Adrenal gland (tissue), 9 donors: ENCODE measurements at regions not wholly inside any gene's neighbourhood (a gene's known extent, or its start where the extent isn't known, plus 50 kb on each side); places are given as distances from the start of the nearest gene placed in this dataset.

ENCODE experiments used
- DNase-seq, 7 donors: peaks; one replicate each; pipeline ENCODE4 v3.0.0-alpha.2; 2019 to 2020
- H3K27ac ChIP-seq, 5 donors: fragments of 200-600 bp; sonication (generic) in 4 of 5; 1 replicate in 3 of 5; 2 replicates in 2 of 5; pipeline versions ENCODE4 v1.5.1 to v1.8.0; 2016 to 2020; ENCODE audit warnings: mild to moderate bottlenecking in 1 of 5
- H3K27me3 ChIP-seq: fragments of 200-600 bp; 2 replicates; pipeline ENCODE4 v1.8.0; 2021
- H3K36me3 ChIP-seq, 2 donors: fragments of 200-600 bp; replicated peaks in 1 of 2; 1 replicate in 1 of 2; 2 replicates in 1 of 2; pipeline versions ENCODE4 v1.5.1 to v1.8.0; 2018 to 2022
- H3K4me1 ChIP-seq, 2 donors: fragments of 200-600 bp; replicated peaks in 1 of 2; 1 replicate in 1 of 2; 2 replicates in 1 of 2; pipeline versions ENCODE4 v1.5.1 to v1.8.0; 2018 to 2021
- H3K4me3 ChIP-seq, 4 donors: fragments of 200-600 bp; sonication (generic) in 3 of 4; one replicate each; pipeline ENCODE4 v1.5.1; 2016 to 2018
- H3K9me3 ChIP-seq, 3 donors: fragments of 200-600 bp; sonication (generic) in 1 of 3; replicated peaks in 1 of 3; 1 replicate in 2 of 3; 2 replicates in 1 of 3; pipeline versions ENCODE4 v1.5.1 to v1.8.0; 2016 to 2021
- CTCF ChIP-seq, 6 experiments: fragments of 450-650 bp in 4 of 6; fragments of 200-600 bp in 2 of 6; sonication (generic) in 1 of 6; IDR thresholded peaks; 1 replicate in 5 of 6; 2 replicates in 1 of 6; pipeline versions ENCODE4 v1.5.1 to v1.8.0; 2016 to 2021; ENCODE audit warnings: antibody characterized with exemption in 6 of 6, mild to moderate bottlenecking in 2 of 6, moderate library complexity in 1 of 6
- POLR2A ChIP-seq, 2 donors: fragments of 450-650 bp; IDR thresholded peaks; one replicate each; pipeline ENCODE4 v1.6.1; 2017; ENCODE audit warnings: antibody characterized with exemption in 2 of 2, mild to moderate bottlenecking in 2 of 2, moderate library complexity in 1 of 2
- WGBS, 4 donors: extraction: QIAGEN DNeasy Blood & Tissue Kit in 2 of 4; methylation state at CpG; one replicate each; pipeline versions ENCODE4 v1.1.5 to v1.1.7; 2013 to 2017; 5-methylcytosine and 5-hydroxymethylcytosine counted together
- intact Hi-C, 2 donors: fragments of 100-400 bp; cut with DNase I; formaldehyde crosslinking; loops; one replicate each; pipeline versions ENCODE4 v1.14.1 to v1.15.0; 2022 to 2023
- donor health status: healthy with polysubstance abuse.
- donor health status: Bipolar disorder and iron deficiency.
- donor health status: DM: yes; HTN: yes; CAD: no.
- donor health status: DM: no; HTN: no; CAD: no.
- donor health status: DM: no; HTN: no; CAD: no.

- no peak for DNase-seq
- no peaks in the 10 kb centered on the region for H3K4me1 ChIP-seq
- TF ChIP-seq POLR2A (IDR thresholded peaks at IDR 0.05) (no peak), CTCF (IDR thresholded peaks at IDR 0.05) (no peak)
- no peaks in the 10 kb centered on the region for H3K27me3 ChIP-seq
- intact Hi-C loops, result no loop called here
- no peaks in the 10 kb centered on the region for H3K9me3 ChIP-seq
- no peak overlapping the region for H3K27ac ChIP-seq
- no peaks in the 10 kb centered on the region for H3K36me3 ChIP-seq
- no peak overlapping the region for H3K4me3 ChIP-seq
- 81 to 91% (median 87%) methylated on average over 18 of the region's 18 CpGs for WGBS, 4 donors
Observed at GRCh38 chr12:124194893-124195566, 99.9 kb upstream of the RFLNA start.

GRCh38 chr12:124195567-124195942 lies 99.3 kb upstream of the RFLNA start:
- Histone ChIP-seq H3K4me1 (no peaks in the 10 kb centered on the region), H3K27me3 (no peaks in the 10 kb centered on the region), H3K36me3 (no peaks in the 10 kb centered on the region), H3K4me3 (no peak overlapping the region), H3K9me3 (no peaks in the 10 kb centered on the region), H3K27ac (no peak overlapping the region)
- intact Hi-C loops, result no loop called here
- no peak for DNase-seq
- 70 to 82% (median 75%) methylated on average over 6 of the region's 6 CpGs for WGBS, 4 donors
- TF ChIP-seq POLR2A (IDR thresholded peaks at IDR 0.05), result no peak
- no peak for TF ChIP-seq CTCF (IDR thresholded peaks at IDR 0.05)

DNA sequence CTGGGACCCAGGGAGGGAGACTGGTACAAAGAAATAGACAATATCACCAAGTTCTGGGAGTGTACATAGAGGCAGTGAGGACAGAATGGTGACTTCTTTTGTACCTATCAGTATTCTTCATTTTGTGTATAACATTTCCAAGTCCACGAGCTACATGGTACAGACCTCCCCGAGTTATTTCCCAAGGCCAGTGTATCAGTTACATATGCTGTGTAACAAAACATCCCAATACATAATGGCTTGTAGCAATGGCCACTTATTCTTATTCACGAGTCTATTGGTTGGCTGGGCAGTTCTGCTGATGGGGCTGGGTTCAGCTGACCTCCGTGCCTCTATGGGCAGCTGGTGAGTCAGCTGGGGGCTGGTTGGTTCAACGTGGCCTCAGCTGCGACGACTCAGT lies 98.7 kb upstream of the RFLNA start:
- Histone ChIP-seq H3K27ac (no peak overlapping the region), H3K4me1 (no peaks in the 10 kb centered on the region), H3K4me3 (no peak overlapping the region), H3K27me3 (no peaks in the 10 kb centered on the region), H3K9me3 (no peaks in the 10 kb centered on the region), H3K36me3 (no peaks in the 10 kb centered on the region)
- intact Hi-C loops, result no loop called here
- no peak for DNase-seq
- TF ChIP-seq CTCF (IDR thresholded peaks at IDR 0.05) (no peak), POLR2A (IDR thresholded peaks at IDR 0.05) (no peak)
- WGBS, 4 donors, result 85 to 92% (median 90%) methylated on average over 3 to 7 of the region's 7 CpGs

DNA sequence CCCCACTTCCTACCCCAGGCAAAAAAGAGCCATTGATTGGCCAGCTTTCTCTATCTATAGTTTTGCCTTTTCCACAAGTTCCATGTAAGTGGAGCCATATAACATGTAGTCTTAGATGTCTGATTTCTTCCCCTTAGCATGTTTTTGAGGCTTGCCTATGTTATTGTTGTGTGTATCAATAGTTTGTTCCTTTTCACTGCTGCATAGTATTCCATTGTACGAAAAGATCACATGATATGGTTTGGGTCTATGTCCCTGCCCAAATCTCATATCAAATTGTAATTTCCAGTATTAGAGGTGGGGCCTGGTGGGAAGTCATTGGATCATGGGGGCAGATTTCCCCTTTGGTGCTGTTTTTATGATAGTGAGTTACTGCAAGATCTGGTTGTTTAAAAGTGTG lies 93.6 kb upstream of the RFLNA start:
- H3K27me3 ChIP-seq, result no peaks in the 10 kb centered on the region
- no peaks in the 10 kb centered on the region for H3K4me1 ChIP-seq
- WGBS, 4 donors, result 95 to 100% (median 98%) methylated on average over 1 of the region's 1 CpG
- no peak overlapping the region for H3K27ac ChIP-seq
- intact Hi-C loops, result no loop called here
- no peaks in the 10 kb centered on the region for H3K36me3 ChIP-seq
- no peak for TF ChIP-seq CTCF (IDR thresholded peaks at IDR 0.05)
- no peak for TF ChIP-seq POLR2A (IDR thresholded peaks at IDR 0.05)
- no peak overlapping the region for H3K4me3 ChIP-seq
- H3K9me3 ChIP-seq, result no peaks in the 10 kb centered on the region
- DNase-seq, result no peak
